ENCODE measurements at regions not wholly inside any gene's neighbourhood (a gene's known extent, or its start where the extent isn't known, plus 50 kb on each side); places are given as distances from the start of the nearest gene placed in this dataset.

DNA sequence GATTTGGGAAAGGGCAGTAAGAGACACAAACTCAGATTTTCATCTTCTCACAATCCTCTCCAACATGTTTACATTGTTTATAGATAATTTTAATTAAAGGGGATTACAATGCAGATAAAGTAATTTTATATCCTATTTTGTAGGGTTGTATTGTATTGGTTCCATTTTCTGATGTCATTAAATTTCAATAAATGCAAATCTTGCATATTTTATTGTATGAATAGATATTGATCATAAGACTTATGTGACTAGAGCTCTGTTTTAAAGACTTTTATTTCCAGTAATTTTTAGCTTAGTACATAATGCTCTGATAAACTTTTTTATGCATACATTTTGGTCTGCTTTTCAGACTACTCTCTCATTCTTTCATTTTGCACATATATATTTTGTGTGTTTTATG, 819.6 kb downstream of the TSN start:
- TF ChIP-seq, protein P1, sequence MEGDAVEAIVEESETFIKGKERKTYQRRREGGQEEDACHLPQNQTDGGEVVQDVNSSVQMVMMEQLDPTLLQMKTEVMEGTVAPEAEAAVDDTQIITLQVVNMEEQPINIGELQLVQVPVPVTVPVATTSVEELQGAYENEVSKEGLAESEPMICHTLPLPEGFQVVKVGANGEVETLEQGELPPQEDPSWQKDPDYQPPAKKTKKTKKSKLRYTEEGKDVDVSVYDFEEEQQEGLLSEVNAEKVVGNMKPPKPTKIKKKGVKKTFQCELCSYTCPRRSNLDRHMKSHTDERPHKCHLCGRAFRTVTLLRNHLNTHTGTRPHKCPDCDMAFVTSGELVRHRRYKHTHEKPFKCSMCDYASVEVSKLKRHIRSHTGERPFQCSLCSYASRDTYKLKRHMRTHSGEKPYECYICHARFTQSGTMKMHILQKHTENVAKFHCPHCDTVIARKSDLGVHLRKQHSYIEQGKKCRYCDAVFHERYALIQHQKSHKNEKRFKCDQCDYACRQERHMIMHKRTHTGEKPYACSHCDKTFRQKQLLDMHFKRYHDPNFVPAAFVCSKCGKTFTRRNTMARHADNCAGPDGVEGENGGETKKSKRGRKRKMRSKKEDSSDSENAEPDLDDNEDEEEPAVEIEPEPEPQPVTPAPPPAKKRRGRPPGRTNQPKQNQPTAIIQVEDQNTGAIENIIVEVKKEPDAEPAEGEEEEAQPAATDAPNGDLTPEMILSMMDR (conservative IDR thresholded peaks at IDR 0.05): no peak
- no peak for TF ChIP-seq EZH2 (IDR thresholded peaks at IDR 0.05; ENCODE audit: low read depth)

Data from PC-9 (cell line).